ENCODE measurements at regions not wholly inside any gene's neighbourhood (a gene's known extent, or its start where the extent isn't known, plus 50 kb on each side); places are given as distances from the start of the nearest gene placed in this dataset.
A peak's percentile ranks its signal among the peaks of the same experiment; 100 is the strongest.
"Not testable (repeated sequence)": the region's sequence is repeated elsewhere in the genome, so short reads cannot be mapped to it uniquely, and the experiment has no call there.

- no peak for DNase-seq
Observed at GRCh38 chr5:142259758-142260157, 65.1 kb downstream of the SPRY4 start.

GRCh38 chr5:142255831-142256230, 69.0 kb downstream of the SPRY4 start:
- no peak for DNase-seq

- no peak for DNase-seq
Observed at GRCh38 chr5:142254431-142254830, 70.4 kb downstream of the SPRY4 start.

- DNase-seq: peak; percentile 22
Observed at GRCh38 chr5:142253938-142254337, 70.9 kb downstream of the SPRY4 start.

GRCh38 chr5:142250119-142250518, 74.7 kb downstream of the SPRY4 start:
- no peak for DNase-seq

- DNase-seq: peak; percentile 93
Observed at GRCh38 chr5:142248853-142249462, 75.9 kb downstream of the SPRY4 start.

GRCh38 chr5:142246258-142246657, 78.6 kb downstream of the SPRY4 start:
- peak; percentile 54 for DNase-seq

GRCh38 chr5:142245786-142246185, 79.0 kb downstream of the SPRY4 start:
- DNase-seq: no peak

GRCh38 chr5:142244440-142244839, 80.4 kb downstream of the SPRY4 start:
- no peak for DNase-seq

GRCh38 chr5:142242272-142242671, 82.5 kb downstream of the SPRY4 start:
- no peak for DNase-seq

GRCh38 chr5:142239394-142240159, 85.2 kb downstream of the SPRY4 start:
- DNase-seq: no peak

- DNase-seq: no peak
Observed at GRCh38 chr5:142237707-142238106, 87.1 kb downstream of the SPRY4 start.

- DNase-seq: not testable (repeated sequence)
Observed at GRCh38 chr5:142236673-142237290, 88.0 kb downstream of the SPRY4 start.

GRCh38 chr5:142235870-142236672, 88.8 kb downstream of the SPRY4 start:
- no peak for DNase-seq

- no peak for DNase-seq
Observed at GRCh38 chr5:142235050-142235797, 89.6 kb downstream of the SPRY4 start.

- no peak for DNase-seq
Observed at GRCh38 chr5:142233083-142234032, 91.5 kb downstream of the SPRY4 start.

GRCh38 chr5:142230949-142231348, 93.9 kb downstream of the SPRY4 start:
- DNase-seq: not testable (repeated sequence)

GRCh38 chr5:142225141-142225540, 99.7 kb downstream of the SPRY4 start:
- DNase-seq: no peak

GRCh38 chr5:142222866-142223558, 101.8 kb downstream of the SPRY4 start:
- no peak for DNase-seq

- DNase-seq: no peak
Observed at GRCh38 chr5:142222225-142222865, 102.5 kb downstream of the SPRY4 start.

Measured in fibroblast of skin of right quadriceps (primary cell).